Activated naive CD4-positive, alpha-beta T cell (primary cell): ENCODE measurements at regions not wholly inside any gene's neighbourhood (a gene's known extent, or its start where the extent isn't known, plus 50 kb on each side); places are given as distances from the start of the nearest gene placed in this dataset.
"Not testable (repeated sequence)": the region's sequence is repeated elsewhere in the genome, so short reads cannot be mapped to it uniquely, and the experiment has no call there.

Experiments
- DNase-seq, 4 experiments: peaks; one replicate each; lab custom pipeline; 2025; lab: John Stamatoyannopoulos, UW

- DNase-seq: no peak
These were observed 120.2 kb upstream of the CRIM1 start for GRCh38 chr2:36235426-36235825.

- no peak for DNase-seq
These were observed 132.3 kb upstream of the CRIM1 start for GRCh38 chr2:36223259-36223658.

- DNase-seq: no peak
These were observed 133.1 kb upstream of the CRIM1 start for GRCh38 chr2:36222485-36222884.

DNA sequence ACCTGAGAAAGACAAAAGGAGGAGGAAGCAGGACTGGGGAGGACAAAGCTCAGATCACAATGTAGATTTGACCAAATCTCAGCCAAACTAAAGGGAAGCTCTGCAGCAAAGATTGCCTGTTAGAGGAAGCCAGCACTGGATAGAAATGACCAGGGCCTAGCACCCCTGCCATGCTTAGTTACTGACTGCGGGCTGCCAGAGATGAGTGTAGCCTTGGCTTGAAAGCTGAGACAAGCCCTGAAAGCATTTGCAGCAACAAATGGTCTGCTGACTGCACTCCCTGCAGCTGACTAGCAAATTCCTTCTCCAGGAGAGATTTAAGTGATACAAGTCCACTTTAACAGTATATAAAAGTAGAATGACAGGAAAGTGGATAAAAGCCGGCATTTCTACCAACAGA, 140.9 kb upstream of the CRIM1 start:
- DNase-seq: no peak

GRCh38 chr2:36203366-36203765, 152.2 kb upstream of the CRIM1 start:
- no peak for DNase-seq

DNA sequence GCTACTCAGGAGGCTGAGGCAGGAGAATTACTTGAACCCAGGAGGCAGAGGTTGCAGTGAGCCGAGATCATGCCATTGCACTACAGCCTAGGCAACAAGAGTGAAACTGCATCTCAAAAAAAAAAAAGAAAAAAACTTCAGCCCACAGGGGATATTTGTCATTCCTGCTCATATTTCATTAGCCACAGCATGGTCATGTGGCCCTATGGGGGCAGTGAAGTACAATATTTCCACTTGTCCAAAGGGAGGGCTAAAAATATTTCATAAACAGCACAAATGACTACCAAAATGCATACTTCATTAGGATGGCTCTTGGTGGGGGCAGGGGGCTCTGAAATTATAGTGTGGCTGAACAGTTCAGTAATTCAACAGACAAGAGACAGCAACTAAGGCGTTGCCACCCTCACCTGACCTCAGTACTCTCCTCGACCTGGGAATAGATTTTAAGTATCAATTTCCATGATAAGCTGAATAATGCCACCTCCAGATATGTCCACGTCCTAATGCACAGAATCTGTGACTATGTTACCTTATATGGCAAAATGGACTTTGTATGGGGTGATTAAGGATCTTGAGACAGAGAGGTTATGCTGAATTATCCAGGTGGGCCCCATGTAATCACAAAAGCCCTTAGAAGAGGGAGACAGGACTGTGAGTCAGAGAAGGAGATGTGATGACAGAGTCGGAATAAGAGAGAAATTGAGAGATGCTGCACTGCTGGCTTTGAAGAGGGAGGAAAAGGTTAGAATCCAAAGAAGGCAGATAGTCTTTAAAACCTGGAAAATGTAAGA, 158.2 kb upstream of the CRIM1 start:
- DNase-seq: no peak

DNA sequence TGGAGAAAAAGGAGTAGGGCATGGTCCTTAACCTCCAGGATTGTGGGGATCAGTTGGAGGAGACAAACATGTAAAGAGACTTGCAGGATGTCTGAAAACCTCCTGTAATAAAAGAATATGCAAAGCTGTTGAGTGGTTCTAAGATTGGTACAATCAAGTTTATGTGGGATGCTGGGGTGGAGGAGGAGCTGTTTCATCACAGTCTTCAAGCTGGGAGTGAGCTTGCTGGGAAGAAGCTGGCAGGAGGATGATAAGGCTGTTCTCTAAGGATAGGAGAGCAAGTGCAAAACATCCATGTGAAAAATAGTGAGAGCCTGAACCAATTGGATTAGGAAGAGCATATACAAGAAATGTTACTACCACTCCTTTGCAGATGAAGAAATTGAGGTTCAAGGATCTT, 161.9 kb upstream of the CRIM1 start:
- no peak for DNase-seq

DNA sequence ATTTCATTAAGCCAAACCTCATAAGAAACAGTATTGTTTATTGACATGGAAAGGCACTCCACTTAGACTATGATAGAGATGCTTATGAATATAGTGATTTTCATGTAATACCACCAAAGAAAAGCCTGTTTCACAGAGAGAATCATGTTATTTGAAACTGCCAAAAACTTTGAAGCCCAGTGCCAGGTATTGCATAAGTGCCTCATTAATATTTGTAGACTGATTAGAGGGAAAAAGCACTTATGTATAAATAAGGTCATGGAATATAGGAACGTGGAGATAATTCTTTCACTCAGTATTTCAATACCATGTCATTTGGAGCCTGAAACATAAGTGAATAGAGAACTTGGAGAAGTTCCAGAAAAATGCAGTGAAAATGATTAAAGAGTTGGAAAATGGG, 162.6 kb upstream of the CRIM1 start:
- no peak for DNase-seq

- DNase-seq: no peak
These were observed 165.5 kb upstream of the CRIM1 start for GRCh38 chr2:36190097-36190496.

- DNase-seq: no peak
These were observed 170.0 kb upstream of the CRIM1 start for GRCh38 chr2:36185624-36186023.

- no peak for DNase-seq
These were observed 170.7 kb upstream of the CRIM1 start for GRCh38 chr2:36184848-36185247.

DNA sequence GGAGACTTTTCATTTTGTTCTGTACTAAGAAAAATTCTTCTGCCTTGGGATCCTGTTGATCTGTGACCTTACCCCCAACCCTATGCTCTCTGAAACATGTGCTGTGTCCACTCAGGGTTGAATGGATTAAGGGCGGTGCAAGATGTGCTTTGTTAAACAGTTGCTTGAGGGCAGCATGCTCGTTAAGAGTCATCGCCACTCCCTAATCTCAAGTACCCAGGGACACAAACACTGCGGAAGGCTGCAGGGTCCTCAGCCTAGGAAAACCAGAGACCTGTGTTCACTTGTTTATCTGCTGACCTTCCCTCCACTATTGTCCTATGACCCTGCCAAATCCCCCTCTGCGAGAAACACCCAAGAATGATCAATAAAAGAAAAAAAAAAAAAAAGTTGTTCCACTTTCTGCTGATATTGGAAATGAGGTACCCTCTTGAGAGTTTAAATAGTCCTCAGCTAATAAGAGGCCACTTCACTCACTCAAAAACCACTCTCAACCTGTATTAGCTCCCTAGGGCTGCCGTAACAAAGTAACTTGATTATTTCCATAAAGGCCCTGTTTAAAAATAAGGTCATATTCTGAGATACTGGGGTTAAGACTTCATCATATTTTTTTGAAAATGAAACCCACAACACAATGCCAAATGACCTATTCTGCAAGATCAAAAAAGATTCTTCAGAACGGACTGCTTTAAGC, 174.6 kb upstream of the CRIM1 start:
- DNase-seq: not testable (repeated sequence)

GRCh38 chr2:36180293-36180692, 175.3 kb upstream of the CRIM1 start:
- DNase-seq: not testable (repeated sequence)

- DNase-seq: not testable (repeated sequence)
These were observed 175.8 kb upstream of the CRIM1 start for GRCh38 chr2:36179668-36180269.

DNA sequence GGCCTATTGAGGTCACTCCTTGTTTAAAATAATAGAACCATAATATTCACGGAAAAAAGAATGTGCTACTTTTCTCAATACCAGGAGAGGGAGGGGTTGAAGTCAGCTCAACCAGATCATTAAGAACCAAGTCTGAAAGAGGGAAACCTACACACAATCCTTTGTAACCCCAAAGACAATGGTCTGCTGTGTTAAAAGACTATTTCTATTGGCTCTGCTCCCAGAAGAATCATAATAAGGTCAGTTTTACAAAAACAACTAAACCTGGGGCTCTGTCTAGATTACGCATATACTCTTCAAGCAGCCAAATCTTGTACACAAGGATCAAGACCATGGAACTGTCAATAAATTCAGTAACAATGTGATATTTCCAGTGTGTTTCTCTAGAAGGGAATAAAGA, 177.2 kb upstream of the CRIM1 start:
- no peak for DNase-seq

DNA sequence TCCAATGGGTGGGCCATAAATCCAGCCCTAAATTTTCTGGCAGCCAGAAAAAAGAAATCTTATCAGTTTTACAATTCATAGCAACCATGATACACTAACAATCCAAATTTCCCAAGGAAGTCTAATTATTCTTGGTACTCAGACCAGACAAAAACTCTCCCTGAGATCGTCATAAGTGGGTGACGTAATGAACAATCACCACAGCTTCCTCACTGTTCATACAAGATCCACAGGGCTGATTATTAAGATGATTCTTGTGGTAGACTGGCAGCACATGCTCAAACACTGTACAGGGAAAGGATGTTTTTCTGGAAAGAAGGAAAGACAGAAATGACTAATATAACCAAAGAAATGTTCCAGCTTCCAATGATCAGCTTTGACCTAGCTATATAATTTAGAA, 178.3 kb upstream of the CRIM1 start:
- DNase-seq: no peak

DNA sequence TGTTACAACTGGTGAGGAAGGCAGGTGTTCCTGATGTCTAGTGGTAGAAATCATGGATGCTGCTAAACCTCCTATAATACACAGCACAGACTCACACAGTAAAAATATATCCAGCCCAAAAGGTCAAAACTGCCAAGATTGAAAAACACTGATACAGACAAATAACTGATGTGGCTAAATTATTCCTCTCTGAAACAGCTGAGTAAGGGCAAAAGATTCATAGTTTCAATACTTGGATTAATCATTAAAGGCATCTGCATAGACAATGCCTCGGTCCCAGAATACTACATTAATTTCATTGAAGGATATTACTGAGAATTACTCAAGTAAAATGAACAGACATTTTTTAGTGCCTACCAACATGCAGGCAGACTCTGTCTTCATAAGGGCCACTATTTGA, 180.7 kb upstream of the CRIM1 start:
- no peak for DNase-seq

GRCh38 chr2:36173760-36174404, 181.7 kb upstream of the CRIM1 start:
- DNase-seq: no peak

GRCh38 chr2:36172824-36173223, 182.8 kb upstream of the CRIM1 start:
- no peak for DNase-seq

DNA sequence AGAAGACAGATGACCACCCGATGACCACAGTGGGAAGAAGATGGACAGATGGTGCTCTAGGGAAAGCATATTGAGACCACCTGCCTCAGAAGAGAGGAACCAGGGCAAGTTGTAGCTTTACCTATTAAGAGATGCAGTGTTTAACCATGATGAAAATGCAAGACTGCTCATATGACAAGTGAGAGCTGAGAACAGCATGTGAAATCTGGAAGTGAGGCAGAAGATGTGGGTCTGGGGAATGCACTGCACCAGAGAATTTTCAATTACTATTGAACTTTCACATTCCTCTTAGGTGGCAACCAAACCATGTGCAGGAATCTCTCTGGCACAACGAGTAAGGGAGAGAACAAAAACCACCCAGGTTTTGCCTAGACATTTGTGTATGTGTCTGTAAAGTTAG, 184.8 kb upstream of the CRIM1 start:
- DNase-seq: no peak

- no peak for DNase-seq
These were observed 185.7 kb upstream of the CRIM1 start for GRCh38 chr2:36169843-36170242.

DNA sequence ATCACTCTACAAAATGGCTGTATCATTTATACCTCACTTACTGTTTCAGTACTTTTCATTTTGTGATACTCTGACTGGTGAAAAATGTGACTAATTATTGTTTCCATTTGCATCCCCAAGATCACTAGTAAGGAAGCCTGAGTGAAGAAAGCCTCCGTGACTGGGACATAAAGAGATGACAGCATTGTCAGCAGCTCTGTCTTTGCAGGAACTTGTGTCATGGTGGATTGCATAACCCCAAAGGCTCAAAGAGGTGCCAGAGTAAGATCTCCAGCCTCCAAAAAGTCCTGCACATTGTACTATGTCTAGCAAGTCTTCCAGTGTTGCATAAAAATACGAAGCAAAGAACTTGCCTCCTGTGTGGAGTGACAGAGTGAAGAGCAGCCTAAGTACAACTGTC, 187.5 kb upstream of the CRIM1 start:
- no peak for DNase-seq

DNA sequence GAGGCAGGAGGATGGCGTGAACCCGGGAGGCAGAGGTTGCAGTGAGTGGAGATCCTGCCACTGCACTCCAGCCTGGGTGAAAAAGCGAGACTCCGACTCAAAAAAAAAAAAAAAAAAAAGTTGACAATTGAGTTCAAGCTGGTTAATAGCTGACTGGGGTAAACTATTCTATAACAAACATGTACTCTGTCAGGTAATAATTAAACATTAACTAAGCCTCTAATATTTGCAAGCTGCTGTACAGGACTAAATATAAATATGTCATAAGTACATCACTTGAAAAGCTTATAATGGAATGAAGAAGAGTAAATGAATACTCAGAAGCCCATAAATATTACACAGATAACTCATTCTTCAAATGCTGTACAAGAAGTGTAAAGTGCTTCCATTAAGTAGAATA, 190.4 kb upstream of the CRIM1 start:
- no peak for DNase-seq
